ENCODE measurements at regions not wholly inside any gene's neighbourhood (a gene's known extent, or its start where the extent isn't known, plus 50 kb on each side); places are given as distances from the start of the nearest gene placed in this dataset.
"Not testable (repeated sequence)": the region's sequence is repeated elsewhere in the genome, so short reads cannot be mapped to it uniquely, and the experiment has no call there.

DNA sequence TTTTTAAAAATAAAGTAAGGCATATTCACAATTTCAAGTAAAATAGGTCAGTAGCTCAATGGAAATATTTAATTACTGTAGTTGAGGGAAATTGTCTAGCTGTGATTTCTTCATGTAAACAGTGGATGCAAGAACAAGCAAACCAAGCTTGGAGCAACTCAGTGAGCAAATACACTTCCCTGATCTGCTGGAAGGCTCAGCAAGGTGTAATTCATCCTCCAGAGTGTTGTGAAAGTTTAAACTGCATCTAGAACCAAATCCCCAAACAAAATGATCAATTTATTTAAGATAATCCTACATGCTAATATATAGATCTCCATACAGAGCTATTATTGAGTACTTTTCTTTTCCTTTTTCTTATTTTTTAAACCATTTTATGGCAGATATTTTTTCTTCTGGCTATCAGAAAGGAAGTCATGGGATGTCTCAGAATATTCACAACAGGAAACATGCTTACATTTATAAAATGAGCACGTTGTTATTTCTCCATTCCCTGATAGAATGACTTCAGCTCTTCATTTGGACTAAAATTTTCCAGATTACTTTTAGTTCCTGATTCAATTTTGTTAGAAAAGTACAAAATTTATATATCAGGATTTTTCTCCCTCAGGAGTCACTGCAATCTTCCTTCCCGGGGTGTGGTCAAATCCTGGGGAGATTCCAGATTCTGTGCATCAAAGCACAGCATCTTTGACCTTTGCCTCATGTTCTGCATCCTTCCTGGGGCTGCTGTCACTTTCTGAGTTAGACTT lies 219.2 kb upstream of the ELL2 start:
- no peak overlapping the region for H3K27ac ChIP-seq (ENCODE audit: low read length)
- no peaks in the 10 kb centered on the region for H3K4me1 ChIP-seq (ENCODE audit: control insufficient read depth, insufficient read depth, low read length)
- H3K36me3 ChIP-seq (ENCODE audit: control insufficient read depth, insufficient read depth, low read length), result no peaks in the 10 kb centered on the region
- no peak for DNase-seq
- no peak overlapping the region for H3K4me3 ChIP-seq (ENCODE audit: low read length)
- H3K9me3 ChIP-seq (replicated peaks; ENCODE audit: control insufficient read depth, low read depth, low read length), result no peaks in the 10 kb centered on the region
- WGBS (ENCODE audit: insufficient coverage), result 67% methylated on average over 1 of the region's 2 CpGs
- H3K27me3 ChIP-seq (ENCODE audit: control insufficient read depth, insufficient read depth, low read length), result no peaks in the 10 kb centered on the region

GRCh38 chr5:96177303-96177869 lies 215.7 kb upstream of the ELL2 start:
- Histone ChIP-seq H3K27ac (ENCODE audit: low read length) (no peak overlapping the region), H3K27me3 (ENCODE audit: control insufficient read depth, insufficient read depth, low read length) (no peaks in the 10 kb centered on the region), H3K36me3 (ENCODE audit: control insufficient read depth, insufficient read depth, low read length) (no peaks in the 10 kb centered on the region), H3K4me3 (ENCODE audit: low read length) (no peak overlapping the region), H3K4me1 (ENCODE audit: control insufficient read depth, insufficient read depth, low read length) (no peaks in the 10 kb centered on the region), H3K9me3 (replicated peaks; ENCODE audit: control insufficient read depth, low read depth, low read length) (no peaks in the 10 kb centered on the region)
- peak; percentile 55 for DNase-seq
- 18% methylated on average over 1 of the region's 5 CpGs for WGBS (ENCODE audit: insufficient coverage)

- Histone ChIP-seq H3K27ac (ENCODE audit: low read length) (no peak overlapping the region), H3K27me3 (ENCODE audit: control insufficient read depth, insufficient read depth, low read length) (no peaks in the 10 kb centered on the region), H3K4me1 (ENCODE audit: control insufficient read depth, insufficient read depth, low read length) (no peaks in the 10 kb centered on the region), H3K36me3 (ENCODE audit: control insufficient read depth, insufficient read depth, low read length) (no peaks in the 10 kb centered on the region), H3K9me3 (replicated peaks; ENCODE audit: control insufficient read depth, low read depth, low read length) (no peaks in the 10 kb centered on the region), H3K4me3 (ENCODE audit: low read length) (no peak overlapping the region)
- WGBS (ENCODE audit: insufficient coverage), result 50% methylated on average over 1 of the region's 2 CpGs
- DNase-seq, result no peak
These were observed 214.4 kb upstream of the ELL2 start for GRCh38 chr5:96176022-96176421.

DNA sequence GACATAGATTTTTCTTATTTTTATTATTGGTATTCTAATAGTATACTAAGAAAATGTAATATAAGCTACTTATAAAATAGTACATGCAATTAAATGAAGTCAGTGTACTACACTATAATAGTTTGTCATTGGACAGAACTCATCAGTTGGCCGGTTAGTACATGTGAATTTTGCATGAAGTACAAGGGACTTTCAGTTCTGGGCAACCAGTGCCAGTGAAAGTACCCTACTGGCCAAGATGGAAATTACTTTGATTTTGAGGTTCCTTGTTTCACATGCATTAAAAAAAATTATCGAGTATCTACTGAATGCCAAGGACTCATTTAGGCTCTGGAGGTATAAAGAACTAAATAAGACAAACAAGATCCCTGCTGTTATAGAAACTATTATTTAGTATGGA lies 213.4 kb upstream of the ELL2 start:
- no CpG with 5 or more reads among the region's 2 CpGs for WGBS (ENCODE audit: insufficient coverage)
- H3K4me3 ChIP-seq (ENCODE audit: low read length), result no peak overlapping the region
- H3K27me3 ChIP-seq (ENCODE audit: control insufficient read depth, insufficient read depth, low read length), result no peaks in the 10 kb centered on the region
- H3K27ac ChIP-seq (ENCODE audit: low read length), result no peak overlapping the region
- DNase-seq, result no peak
- no peaks in the 10 kb centered on the region for H3K4me1 ChIP-seq (ENCODE audit: control insufficient read depth, insufficient read depth, low read length)
- H3K9me3 ChIP-seq (replicated peaks; ENCODE audit: control insufficient read depth, low read depth, low read length), result no peaks in the 10 kb centered on the region
- no peaks in the 10 kb centered on the region for H3K36me3 ChIP-seq (ENCODE audit: control insufficient read depth, insufficient read depth, low read length)

GRCh38 chr5:96173366-96173765 lies 211.7 kb upstream of the ELL2 start:
- no CpG with 5 or more reads among the region's 1 CpG for WGBS (ENCODE audit: insufficient coverage)
- no peaks in the 10 kb centered on the region for H3K36me3 ChIP-seq (ENCODE audit: control insufficient read depth, insufficient read depth, low read length)
- no peaks in the 10 kb centered on the region for H3K4me1 ChIP-seq (ENCODE audit: control insufficient read depth, insufficient read depth, low read length)
- no peak for DNase-seq
- no peaks in the 10 kb centered on the region for H3K9me3 ChIP-seq (replicated peaks; ENCODE audit: control insufficient read depth, low read depth, low read length)
- H3K4me3 ChIP-seq (ENCODE audit: low read length), result no peak overlapping the region
- H3K27ac ChIP-seq (ENCODE audit: low read length), result no peak overlapping the region
- H3K27me3 ChIP-seq (ENCODE audit: control insufficient read depth, insufficient read depth, low read length), result no peaks in the 10 kb centered on the region

DNA sequence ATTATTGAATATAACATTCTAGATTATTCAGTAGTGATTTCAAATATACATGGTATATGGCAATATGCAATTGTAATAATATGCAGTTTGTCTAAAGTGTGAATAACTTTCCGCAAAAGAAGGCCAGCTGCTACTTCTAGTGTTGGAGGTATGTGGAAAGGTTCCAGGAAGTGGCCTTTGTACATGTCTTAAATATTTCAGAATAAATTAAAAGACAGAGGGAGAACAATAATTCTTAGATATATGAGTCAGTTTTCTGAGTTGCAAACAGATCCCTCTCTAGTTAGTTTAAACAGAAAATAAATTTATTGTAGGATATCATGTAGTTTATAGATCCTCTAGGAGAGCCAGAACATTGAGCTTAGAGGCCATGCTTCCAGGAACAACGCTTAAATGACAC lies 210.8 kb upstream of the ELL2 start:
- no peaks in the 10 kb centered on the region for H3K4me1 ChIP-seq (ENCODE audit: control insufficient read depth, insufficient read depth, low read length)
- DNase-seq, result peak; percentile 45
- no CpG with 5 or more reads among the region's 2 CpGs for WGBS (ENCODE audit: insufficient coverage)
- H3K27ac ChIP-seq (ENCODE audit: low read length), result no peak overlapping the region
- H3K27me3 ChIP-seq (ENCODE audit: control insufficient read depth, insufficient read depth, low read length), result no peaks in the 10 kb centered on the region
- H3K4me3 ChIP-seq (ENCODE audit: low read length), result no peak overlapping the region
- H3K9me3 ChIP-seq (replicated peaks; ENCODE audit: control insufficient read depth, low read depth, low read length), result no peaks in the 10 kb centered on the region
- H3K36me3 ChIP-seq (ENCODE audit: control insufficient read depth, insufficient read depth, low read length), result no peaks in the 10 kb centered on the region

DNA sequence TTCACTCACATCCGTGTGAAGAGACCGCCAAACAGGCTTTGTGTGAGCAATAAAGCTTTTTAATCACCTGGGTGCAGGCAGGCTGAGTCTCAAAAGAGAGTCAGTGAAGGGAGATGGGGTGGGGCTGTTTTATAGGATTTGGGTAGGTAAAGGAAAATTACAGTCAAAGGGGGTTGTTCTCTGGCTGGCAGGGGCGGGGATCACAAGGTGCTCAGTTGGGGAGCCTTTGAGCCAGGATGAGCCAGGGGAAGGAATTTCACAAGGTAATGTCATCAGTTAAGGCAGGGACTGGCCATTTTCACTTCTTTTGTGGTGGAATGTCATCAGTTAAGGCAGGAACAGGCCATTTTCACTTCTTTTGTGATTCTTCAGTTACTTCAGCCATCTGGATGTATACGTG lies 210.3 kb upstream of the ELL2 start:
- 68% methylated on average over 3 of the region's 4 CpGs for WGBS (ENCODE audit: insufficient coverage)

GRCh38 chr5:96170481-96171125 lies 209.0 kb upstream of the ELL2 start:
- H3K4me1 ChIP-seq (ENCODE audit: control insufficient read depth, insufficient read depth, low read length); H3K9me3 ChIP-seq (replicated peaks; ENCODE audit: control insufficient read depth, low read depth, low read length); DNase-seq; H3K27me3 ChIP-seq (ENCODE audit: control insufficient read depth, insufficient read depth, low read length); H3K4me3 ChIP-seq (ENCODE audit: low read length); H3K36me3 ChIP-seq (ENCODE audit: control insufficient read depth, insufficient read depth, low read length); H3K27ac ChIP-seq (ENCODE audit: low read length): not testable (repeated sequence)
- WGBS (ENCODE audit: insufficient coverage), result 95% methylated on average over 14 of the region's 15 CpGs

More for the DNA sequence above, 210.3 kb upstream of the ELL2 start:
- not testable (repeated sequence) for DNase-seq; H3K36me3 ChIP-seq (ENCODE audit: control insufficient read depth, insufficient read depth, low read length); H3K4me3 ChIP-seq (ENCODE audit: low read length); H3K27me3 ChIP-seq (ENCODE audit: control insufficient read depth, insufficient read depth, low read length); H3K9me3 ChIP-seq (replicated peaks; ENCODE audit: control insufficient read depth, low read depth, low read length); H3K4me1 ChIP-seq (ENCODE audit: control insufficient read depth, insufficient read depth, low read length); H3K27ac ChIP-seq (ENCODE audit: low read length)

- 87% methylated on average over 8 of the region's 8 CpGs for WGBS (ENCODE audit: insufficient coverage)
- H3K27ac ChIP-seq (ENCODE audit: low read length); H3K9me3 ChIP-seq (replicated peaks; ENCODE audit: control insufficient read depth, low read depth, low read length); H3K27me3 ChIP-seq (ENCODE audit: control insufficient read depth, insufficient read depth, low read length); DNase-seq; H3K4me3 ChIP-seq (ENCODE audit: low read length); H3K36me3 ChIP-seq (ENCODE audit: control insufficient read depth, insufficient read depth, low read length); H3K4me1 ChIP-seq (ENCODE audit: control insufficient read depth, insufficient read depth, low read length): not testable (repeated sequence)
These were observed 207.2 kb upstream of the ELL2 start for GRCh38 chr5:96168833-96169232.

GRCh38 chr5:96159043-96159442 lies 197.4 kb upstream of the ELL2 start:
- WGBS (ENCODE audit: insufficient coverage), result no CpG with 5 or more reads among the region's 2 CpGs
- DNase-seq, result no peak
- Histone ChIP-seq H3K9me3 (replicated peaks; ENCODE audit: control insufficient read depth, low read depth, low read length) (no peaks in the 10 kb centered on the region), H3K4me1 (ENCODE audit: control insufficient read depth, insufficient read depth, low read length) (no peaks in the 10 kb centered on the region), H3K27ac (ENCODE audit: low read length) (no peak overlapping the region), H3K36me3 (ENCODE audit: control insufficient read depth, insufficient read depth, low read length) (no peaks in the 10 kb centered on the region), H3K27me3 (ENCODE audit: control insufficient read depth, insufficient read depth, low read length) (no peaks in the 10 kb centered on the region), H3K4me3 (ENCODE audit: low read length) (no peak overlapping the region)
